HT1080 (cell line): ENCODE measurements at regions not wholly inside any gene's neighbourhood (a gene's known extent, or its start where the extent isn't known, plus 50 kb on each side); places are given as distances from the start of the nearest gene placed in this dataset.
A peak's percentile ranks its signal among the peaks of the same experiment; 100 is the strongest.
"Not testable (repeated sequence)": the region's sequence is repeated elsewhere in the genome, so short reads cannot be mapped to it uniquely, and the experiment has no call there.

Experiments used
- DNase-seq: peaks from one replicate; pipeline ENCODE4 v3.0.0-alpha.2; 2015; ENCODE audit warnings: low read depth

GRCh38 chr2:120528051-120528692, 182.2 kb downstream of the INHBB start:
- no peak for DNase-seq

- no peak for DNase-seq
These were observed 182.7 kb downstream of the INHBB start for GRCh38 chr2:120528693-120529076.

- DNase-seq, result no peak
These were observed 184.8 kb downstream of the INHBB start for GRCh38 chr2:120530781-120531180.

- DNase-seq, result no peak
These were observed 185.4 kb downstream of the INHBB start for GRCh38 chr2:120531365-120531764.

GRCh38 chr2:120531863-120532600, 186.1 kb downstream of the INHBB start:
- DNase-seq, result no peak

- DNase-seq, result no peak
These were observed 187.7 kb downstream of the INHBB start for GRCh38 chr2:120533625-120534024.

GRCh38 chr2:120534457-120534856, 188.5 kb downstream of the INHBB start:
- DNase-seq, result no peak

GRCh38 chr2:120535081-120535480, 189.1 kb downstream of the INHBB start:
- DNase-seq, result no peak

GRCh38 chr2:120536141-120536540, 190.2 kb downstream of the INHBB start:
- no peak for DNase-seq

GRCh38 chr2:120538691-120539423, 192.9 kb downstream of the INHBB start:
- no peak for DNase-seq

GRCh38 chr2:120539424-120539936, 193.5 kb downstream of the INHBB start:
- no peak for DNase-seq

- peak; percentile 33 for DNase-seq
These were observed 194.2 kb downstream of the INHBB start for GRCh38 chr2:120539937-120540718.

GRCh38 chr2:120540719-120541552, 194.7 kb upstream of the GLI2 start:
- DNase-seq, result no peak

- DNase-seq, result no peak
These were observed 194.1 kb upstream of the GLI2 start for GRCh38 chr2:120541553-120541932.

- DNase-seq, result no peak
These were observed 193.5 kb upstream of the GLI2 start for GRCh38 chr2:120541972-120542670.

- no peak for DNase-seq
These were observed 192.6 kb upstream of the GLI2 start for GRCh38 chr2:120542911-120543527.

GRCh38 chr2:120543899-120544298, 191.8 kb upstream of the GLI2 start:
- no peak for DNase-seq

- DNase-seq, result no peak
These were observed 191.1 kb upstream of the GLI2 start for GRCh38 chr2:120544522-120544921.

GRCh38 chr2:120545007-120545406, 190.7 kb upstream of the GLI2 start:
- DNase-seq, result not testable (repeated sequence)
